GM18909 (cell line): ENCODE measurements at regions not wholly inside any gene's neighbourhood (a gene's known extent, or its start where the extent isn't known, plus 50 kb on each side); places are given as distances from the start of the nearest gene placed in this dataset.

Experiments used
- ATAC-seq: cut with Tn5 transposase; IDR thresholded peaks from one replicate; pipeline ENCODE4 v1.9.1; 2021; ENCODE audit warnings: mild to moderate bottlenecking; ENCODE audit not compliant: unreplicated experiment, poor library complexity

DNA sequence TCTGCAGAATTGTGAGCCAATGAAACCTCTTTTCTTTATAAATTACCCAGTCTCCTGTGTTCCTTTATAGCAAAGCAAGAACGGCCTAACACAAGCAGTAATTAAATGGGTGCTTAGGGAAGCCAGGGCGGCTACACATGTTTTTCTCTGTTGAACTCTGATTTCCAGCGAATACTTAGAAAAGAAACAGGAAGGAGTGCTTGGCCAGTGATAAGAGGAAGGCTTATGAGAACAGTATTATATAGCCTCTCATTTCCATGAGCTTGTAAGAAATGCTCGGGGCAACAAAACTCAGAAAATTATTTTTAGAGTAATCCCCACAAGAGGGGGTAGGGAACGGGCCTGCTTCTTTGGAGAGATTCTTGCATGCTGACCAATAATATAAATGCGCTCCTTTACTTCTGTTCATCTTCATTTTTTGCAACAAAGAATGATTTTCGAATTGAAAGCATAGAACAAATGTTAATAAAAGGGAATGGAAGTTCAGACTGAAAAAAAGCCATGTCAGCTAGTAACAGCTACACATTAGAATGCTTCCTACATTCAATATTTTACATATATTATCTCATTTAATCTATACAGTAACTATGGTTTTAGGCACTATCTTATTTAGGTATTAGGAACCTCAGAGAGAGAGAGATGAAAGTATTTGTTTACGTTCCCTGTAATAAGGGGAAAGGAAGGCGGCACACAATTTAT is 49.7 kb upstream of the CCDC85A start:
- no peak for ATAC-seq
